Endometrial microvascular endothelial cells (primary cell): ENCODE measurements at regions not wholly inside any gene's neighbourhood (a gene's known extent, or its start where the extent isn't known, plus 50 kb on each side); places are given as distances from the start of the nearest gene placed in this dataset.
"Not testable (repeated sequence)": the region's sequence is repeated elsewhere in the genome, so short reads cannot be mapped to it uniquely, and the experiment has no call there.

ENCODE experiments used
- in situ Hi-C: cut with HindIII; loops from 2 replicates; pipeline ENCODE4 v1.10.0; 2017; ENCODE audit warnings: low sequenced_read_pairs, low pct_unique_long_range_greater_than_20kb; ENCODE audit errors: inconsistent ontology term

DNA sequence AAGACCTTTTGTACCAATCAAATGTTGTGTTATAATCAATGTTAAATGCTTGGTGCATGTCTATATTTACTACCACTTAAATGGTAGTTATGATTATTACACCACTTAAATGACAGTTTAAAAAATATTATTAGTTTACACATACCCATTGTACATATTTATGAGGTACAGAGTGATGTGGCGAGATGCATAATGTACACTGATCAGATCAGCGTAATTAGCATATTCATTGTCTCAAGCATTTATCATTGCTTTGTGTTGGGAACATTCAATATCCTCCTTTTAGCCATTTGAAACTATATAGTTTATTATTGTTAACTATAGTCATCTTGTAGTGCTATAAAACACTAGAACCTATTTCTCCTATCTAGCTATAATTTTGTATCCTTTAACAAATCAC, 434.4 kb upstream of the ACTBL2 start:
- in situ Hi-C loops: no loop called here

DNA sequence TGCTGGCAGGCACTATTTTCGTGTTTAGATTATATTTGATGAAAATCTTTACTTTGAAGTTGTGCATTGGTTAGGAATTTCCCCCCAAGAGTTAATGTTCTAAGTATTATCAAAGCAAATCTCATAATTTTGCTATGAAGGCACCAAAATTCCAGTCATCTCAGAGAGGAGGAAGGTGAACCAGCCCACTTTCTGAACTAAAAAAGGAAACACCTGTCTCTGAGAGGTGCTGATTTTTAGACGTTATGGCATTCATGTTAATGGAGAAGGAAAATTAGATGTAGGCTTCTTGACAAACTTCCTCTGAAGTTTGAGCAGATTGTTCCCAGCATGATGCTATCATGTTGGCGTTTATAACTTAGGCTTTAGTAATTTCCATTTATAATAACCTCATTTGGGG, 432.9 kb upstream of the ACTBL2 start:
- in situ Hi-C loops: no loop called here

DNA sequence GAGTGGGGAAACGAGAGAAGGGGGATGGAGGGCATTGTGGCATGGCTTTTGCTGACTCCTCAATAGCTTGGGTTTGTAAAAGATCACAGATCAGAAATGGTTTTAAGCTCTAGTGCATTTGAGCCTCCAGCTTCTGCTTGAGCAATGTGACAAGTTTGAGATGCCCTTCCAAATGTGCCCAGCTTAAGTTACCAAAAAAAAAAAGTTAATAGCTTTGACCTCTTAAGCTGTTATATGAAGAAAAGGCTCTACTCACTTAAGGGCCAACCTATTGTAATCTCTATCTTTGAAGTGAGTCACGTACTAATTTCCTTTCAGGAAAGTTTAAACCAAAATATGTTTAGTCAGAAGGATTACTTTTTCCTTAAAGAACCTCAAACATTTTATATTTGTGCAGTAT, 428.8 kb upstream of the ACTBL2 start:
- in situ Hi-C loops: no loop called here

DNA sequence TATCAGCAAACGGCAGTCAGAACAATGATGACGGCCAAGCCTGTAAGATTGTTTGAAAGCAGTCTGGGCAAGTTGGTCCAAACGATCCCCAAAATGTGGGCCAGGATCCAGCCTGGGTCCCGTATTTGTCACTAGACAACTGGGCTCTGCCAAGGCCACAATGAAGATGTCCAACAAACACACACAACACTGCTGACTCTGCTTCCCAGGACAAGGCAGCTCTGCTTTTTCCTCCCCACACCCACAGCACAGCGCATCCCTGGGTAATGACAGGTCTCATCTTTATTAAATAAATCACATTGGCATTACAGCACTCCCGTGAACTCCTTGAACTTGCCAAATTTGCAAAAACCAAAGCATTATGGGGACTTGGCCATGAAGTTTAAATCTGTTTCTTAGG, 424.1 kb upstream of the ACTBL2 start:
- in situ Hi-C loops: no loop called here

DNA sequence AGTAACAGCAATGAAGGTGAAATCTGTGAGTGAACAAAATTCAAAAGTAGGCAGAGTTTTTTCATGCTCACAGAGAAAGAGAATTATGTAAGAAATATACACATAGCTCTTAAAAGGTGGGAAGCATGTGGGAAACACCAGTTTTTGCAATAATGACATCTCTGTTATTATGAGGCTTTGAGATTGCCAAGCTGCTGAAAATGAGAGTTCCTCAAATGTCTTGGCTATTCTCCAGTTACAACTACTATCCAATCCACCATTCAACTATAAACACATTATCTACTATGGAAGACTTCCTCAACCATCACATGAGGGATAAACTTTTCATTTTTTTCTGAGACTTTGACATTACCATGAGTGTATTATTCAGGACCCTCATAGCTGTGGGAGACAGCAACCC, 420.8 kb upstream of the ACTBL2 start:
- in situ Hi-C loops: no loop called here

DNA sequence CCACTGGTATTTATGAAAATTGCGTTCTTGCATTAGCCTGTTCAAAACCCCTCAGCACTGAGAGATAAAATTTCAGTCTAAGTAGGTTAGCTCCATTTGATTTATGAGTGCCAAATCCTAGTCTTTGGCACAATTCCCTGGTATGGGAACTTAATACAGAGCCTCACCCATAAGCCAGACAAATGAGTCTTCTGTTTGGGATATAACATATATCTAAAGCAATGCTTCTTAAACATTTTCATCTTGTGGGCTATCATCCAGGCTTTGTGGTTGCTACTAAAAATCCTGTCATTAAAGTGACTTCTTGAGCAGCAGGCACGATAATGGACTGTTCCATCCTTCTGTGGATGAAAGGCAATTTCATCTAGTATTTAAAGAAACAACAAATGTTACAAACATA, 419.5 kb upstream of the ACTBL2 start:
- in situ Hi-C loops: no loop called here

DNA sequence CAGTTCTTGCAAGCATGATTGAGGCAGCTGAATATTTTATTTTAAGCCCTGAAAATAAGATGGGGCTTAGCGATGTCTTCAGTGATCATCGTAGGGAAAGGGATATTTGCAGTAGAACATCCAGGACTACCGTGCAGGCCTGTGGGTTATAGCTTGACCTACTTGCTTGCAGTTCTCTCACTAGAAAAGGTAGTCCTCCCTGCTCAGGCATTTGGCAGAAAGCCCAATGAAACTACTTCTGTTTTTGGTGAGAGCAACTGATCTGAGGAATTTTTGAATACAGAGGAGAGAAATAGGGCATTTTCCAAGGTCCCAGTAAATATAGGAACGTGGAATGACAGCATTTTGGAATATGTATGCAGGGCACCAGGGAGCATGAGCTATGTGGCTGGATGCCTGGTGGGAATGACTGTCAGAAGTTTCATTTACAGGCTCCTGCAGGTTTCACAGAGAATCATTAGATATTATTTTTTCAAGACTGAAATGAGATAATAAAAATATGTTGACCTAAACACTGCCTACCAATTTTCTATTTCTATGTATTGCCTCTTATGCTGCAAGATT, 417.9 kb upstream of the ACTBL2 start:
- in situ Hi-C loops: no loop called here

DNA sequence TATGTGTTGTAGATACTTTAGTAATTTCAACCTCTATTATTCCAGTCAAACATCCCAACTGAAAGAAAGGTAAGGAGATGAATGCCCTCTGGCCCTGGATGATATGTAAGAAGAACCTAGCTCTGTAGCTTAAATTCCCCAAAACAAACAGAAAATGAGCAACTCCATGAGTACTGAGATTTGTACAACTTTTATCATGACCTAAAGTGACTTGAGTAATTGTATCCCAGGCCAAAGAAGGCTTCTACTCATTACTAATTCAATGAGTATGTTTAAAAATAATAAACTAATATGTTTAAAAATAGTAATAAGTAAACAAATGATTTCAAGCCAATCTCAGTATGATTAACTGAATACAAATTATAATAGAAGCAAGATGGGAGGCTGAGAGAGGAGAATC, 414.0 kb upstream of the ACTBL2 start:
- in situ Hi-C loops: loop anchor here (25.0 kb wide), 1 partner anchor 566 kb away; the partner anchor contains the start of gene PLK2

DNA sequence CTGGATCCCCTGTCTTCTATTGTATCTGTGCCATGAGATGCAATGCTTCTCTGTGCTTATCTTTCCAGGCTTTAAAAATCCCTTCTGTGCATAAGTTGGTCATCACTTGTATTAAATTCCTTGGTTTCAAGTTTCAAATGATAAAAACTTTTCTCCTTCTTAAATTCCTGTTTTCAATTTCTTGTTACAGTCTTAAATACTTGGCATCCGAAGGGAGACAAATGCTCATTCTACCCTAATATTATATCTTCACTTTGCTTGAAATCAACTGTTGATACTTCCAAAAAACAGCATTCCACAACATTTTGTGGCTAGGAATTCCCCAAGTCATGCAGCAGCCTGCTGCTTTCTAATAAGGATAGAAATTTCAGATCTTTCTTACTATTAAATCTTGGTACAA, 413.2 kb upstream of the ACTBL2 start:
- in situ Hi-C loops: loop anchor here (25.0 kb wide), 1 partner anchor 567 kb away; the partner anchor contains the start of gene PLK2

DNA sequence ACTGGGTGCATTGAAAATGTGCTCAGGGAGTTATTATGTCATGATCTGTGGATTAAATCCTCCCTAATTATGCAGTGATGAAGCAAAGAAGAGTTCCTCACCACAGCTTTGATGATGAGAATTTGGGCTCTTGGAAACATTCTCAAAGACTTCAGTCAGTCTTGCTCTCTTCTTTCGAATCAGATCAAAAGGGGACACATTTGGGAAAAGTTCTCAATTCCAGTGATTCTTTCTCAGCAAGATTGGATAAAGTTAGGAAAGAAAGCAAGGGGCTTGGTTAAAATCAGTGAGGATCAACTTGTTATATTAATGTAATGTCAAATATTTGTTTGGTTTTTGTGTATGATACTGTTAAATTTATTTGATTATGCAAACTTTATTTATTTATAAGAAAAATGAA, 411.3 kb upstream of the ACTBL2 start:
- in situ Hi-C loops: loop anchor here (25.0 kb wide), 1 partner anchor 568 kb away; the partner anchor contains the start of gene PLK2

DNA sequence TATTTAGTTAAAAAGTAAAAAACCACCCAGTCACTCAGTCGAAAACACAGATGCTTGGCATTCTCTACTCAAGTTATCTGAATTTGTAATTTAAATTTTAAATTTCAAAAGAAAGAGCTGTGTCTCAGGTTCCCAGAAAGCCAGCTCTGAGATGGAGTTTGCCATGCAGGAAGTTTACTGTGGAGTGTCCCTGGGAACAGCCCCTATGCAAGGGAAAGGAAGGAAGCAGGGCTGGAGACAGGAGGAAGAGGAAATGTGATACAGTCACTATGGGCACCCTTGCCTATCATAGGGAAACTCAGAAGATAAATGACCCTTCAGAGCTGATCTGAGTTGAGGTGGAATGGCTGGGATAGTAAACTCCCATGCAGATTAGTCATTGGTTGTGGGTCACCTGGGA, 408.8 kb upstream of the ACTBL2 start:
- in situ Hi-C loops: loop anchor here (25.0 kb wide), 1 partner anchor 571 kb away; the partner anchor contains the start of gene PLK2

DNA sequence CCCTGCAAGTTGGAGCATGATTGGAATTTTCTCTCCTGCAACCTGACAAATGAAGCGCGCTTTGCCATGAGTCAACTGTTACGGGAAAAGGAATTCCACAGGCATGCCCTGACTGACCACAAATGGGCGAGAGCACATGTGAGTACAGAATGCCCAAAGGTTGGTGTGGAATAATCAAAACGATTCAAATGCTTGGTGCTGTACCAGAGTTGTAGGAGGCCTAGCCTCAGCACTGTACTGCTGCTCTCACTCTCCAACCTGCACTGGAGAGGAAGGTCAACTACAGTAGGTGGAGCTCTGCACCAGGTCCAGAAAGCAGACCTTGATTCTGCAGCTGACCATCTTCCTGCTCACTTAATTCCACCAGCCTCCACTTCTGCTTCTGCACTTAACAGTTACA, 406.9 kb upstream of the ACTBL2 start:
- in situ Hi-C loops: loop anchor here (25.0 kb wide), 1 partner anchor 573 kb away; the partner anchor contains the start of gene PLK2

DNA sequence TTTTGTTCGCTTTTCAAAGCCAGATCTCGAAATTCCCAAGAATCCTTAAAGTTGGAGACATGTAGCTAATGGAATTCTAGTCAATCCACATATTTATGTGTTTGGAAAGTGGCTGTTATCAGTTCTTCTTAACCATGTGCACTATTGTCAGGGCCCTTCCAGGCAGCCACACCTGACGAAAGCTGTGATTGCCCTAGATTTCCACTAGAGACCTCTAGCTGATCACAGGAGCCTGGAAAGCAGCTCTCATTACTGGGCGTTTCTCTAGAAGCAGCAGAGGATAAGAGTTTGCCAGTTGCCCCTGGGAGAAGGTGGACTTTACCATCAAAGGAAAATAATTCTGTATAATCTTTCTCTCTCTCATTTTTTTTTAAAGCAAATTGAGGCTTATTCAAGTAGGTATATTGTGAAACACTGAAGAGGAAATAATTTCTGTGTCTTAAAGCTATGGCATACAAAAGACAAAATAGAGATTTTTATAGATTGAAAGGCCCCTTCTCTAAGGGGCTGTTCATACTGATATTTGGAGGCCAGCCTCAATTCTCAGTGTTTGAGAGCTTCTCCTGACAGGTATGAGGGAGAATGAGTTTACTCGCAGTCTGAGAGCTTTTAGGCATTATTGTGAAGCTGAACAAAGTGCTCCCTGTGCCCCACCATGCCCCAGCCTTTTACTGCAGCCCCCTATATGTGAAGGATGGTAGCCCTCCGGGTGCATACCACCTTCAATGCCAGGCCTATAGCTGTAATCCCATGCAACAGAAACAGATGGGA, 405.4 kb upstream of the ACTBL2 start:
- in situ Hi-C loops: loop anchor here (25.0 kb wide), 1 partner anchor 574 kb away; the partner anchor contains the start of gene PLK2

DNA sequence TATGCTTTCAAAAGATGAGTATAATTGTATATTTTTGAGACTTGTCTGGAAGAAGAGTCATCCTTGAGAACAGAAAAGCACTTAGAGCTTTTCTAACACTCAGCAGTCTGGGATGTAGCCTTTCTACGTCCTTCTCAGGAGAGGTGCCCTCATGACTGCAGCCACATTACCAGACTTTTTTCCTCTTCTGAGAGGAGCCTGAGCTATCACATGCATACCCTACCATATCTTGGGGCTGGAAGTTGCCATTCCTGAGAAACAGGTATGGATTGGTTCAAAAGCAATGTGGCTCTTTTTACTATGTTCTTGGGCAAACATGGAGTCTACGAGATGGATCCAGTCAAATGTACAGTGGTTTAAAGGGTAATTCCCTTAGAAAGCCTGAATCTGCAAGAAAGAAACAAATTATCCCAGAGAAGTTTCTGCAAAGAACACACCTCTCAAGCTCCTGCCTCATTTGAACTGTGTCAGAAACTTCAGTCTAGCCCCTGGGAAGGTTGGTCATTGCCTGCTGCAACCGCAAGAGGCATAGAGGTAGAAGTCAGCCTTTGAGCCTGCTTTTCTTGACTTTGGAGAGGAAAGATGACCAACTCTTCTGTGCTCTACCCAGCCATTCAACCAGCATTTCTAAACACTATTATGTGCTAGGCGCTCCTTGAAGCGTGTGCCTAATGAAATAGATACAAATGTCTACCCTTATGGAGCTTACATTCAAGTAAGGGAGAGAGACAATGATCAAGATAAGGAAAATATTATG, 401.9 kb upstream of the ACTBL2 start:
- in situ Hi-C loops: loop anchor here (25.0 kb wide), 1 partner anchor 578 kb away; the partner anchor contains the start of gene PLK2

DNA sequence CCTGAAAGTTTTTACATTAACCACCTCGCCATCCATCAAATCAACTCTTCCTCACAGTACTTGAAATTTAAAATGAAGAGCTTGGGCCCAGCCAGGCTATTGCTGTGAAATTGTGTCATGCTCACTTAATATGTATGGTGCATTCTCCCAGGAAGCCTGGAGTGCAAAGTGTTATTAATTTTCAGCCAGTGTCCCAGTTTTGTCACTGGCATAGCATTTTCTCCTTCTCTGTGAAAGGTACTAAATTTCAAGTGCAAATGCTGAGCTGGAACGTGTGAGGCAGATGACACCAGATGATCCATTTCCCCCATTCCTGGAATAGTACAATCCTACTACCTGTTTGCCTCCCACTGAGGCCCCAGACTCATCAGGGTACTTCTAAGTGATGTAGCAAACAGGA, 397.6 kb upstream of the ACTBL2 start:
- in situ Hi-C loops: loop anchor here (25.0 kb wide), 1 partner anchor 582 kb away; the partner anchor contains the start of gene PLK2

DNA sequence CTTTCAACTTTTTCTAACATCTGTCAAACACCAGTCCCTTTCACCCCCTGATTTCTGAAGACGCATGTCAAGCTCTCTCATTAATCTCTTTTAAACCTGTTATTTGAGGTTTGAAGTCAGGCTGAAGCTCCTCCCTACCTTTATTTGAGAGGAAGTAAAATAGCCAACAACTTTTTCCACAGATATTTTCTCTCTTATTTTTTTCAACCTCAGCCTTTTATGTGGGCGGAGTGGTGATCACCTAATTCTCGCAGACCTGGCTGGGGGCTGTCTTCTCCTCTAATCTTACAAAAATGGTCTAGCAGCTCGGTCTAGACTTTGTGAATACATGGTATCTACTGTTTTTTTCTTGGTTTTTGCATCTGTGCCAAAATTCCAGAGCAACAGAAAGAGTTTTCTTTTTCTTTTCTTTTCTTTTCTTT, 395.7 kb upstream of the ACTBL2 start:
- in situ Hi-C loops: loop anchor here (25.0 kb wide), 1 partner anchor 584 kb away; the partner anchor contains the start of gene PLK2

DNA sequence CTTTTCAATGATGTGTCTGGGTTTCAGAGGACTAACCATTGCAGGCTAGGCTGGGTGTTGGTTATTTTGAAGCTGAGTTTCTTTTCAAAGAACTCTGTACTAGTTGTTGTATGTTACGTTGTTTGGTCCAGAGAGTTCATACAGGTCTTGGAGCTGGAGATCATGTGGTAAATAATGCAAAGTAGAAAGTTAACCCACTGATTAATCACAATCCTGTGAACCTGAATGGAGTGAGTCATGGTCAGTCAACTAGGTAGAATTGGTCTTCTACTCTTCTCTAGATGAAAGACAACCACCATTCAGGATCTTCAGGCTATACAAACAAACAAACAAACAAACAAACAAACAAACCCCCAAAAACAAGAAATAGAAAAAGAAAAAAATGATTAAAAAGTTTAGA, 388.9 kb upstream of the ACTBL2 start:
- in situ Hi-C loops: no loop called here

DNA sequence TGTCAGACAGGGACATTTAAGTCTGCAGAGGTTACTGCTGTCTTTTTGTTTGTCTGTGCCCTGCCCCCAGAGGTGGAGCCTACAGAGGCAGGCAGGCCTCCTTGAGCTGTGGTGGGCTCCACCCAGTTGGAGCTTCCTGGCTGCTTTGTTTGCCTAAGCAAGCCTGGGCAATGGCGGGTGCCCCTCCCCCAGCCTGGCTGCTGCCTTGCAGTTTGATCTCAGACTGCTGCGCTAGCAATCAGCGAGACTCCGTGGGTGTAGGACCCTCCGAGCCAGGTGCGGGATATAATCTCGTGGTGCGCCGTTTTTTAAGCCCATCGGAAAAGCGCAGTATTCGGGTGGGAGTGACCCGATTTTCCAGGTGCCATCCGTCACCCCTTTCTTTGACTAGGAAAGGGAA, 387.7 kb upstream of the ACTBL2 start:
- in situ Hi-C loops: not testable (repeated sequence)

DNA sequence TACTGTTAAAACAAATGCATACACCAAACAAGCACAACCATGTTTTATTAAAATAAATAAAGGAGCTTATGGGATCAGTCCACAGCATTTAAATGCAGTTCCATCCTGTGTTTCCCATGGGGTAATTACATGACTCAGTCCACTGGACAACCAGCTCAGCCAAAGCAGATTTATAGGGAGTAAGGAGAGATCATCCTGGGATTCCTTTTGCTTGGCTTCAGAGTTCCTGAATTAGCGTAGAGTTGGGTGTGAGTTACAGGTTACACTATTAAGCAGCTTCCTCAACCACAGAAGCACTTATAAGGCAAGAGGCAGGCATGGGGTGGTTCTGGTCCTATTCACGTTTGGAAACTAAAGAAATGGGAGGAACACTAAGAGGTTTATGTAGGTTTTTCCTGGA, 381.1 kb upstream of the ACTBL2 start:
- in situ Hi-C loops: no loop called here
